GM19238 (cell line): ENCODE measurements at regions not wholly inside any gene's neighbourhood (a gene's known extent, or its start where the extent isn't known, plus 50 kb on each side); places are given as distances from the start of the nearest gene placed in this dataset.
"Not testable (repeated sequence)": the region's sequence is repeated elsewhere in the genome, so short reads cannot be mapped to it uniquely, and the experiment has no call there.

Experiments used
- DNase-seq: peaks from one replicate; pipeline ENCODE4 v3.0.0; 2011; ENCODE audit warnings: low spot score; ENCODE audit not compliant: insufficient read length

DNA sequence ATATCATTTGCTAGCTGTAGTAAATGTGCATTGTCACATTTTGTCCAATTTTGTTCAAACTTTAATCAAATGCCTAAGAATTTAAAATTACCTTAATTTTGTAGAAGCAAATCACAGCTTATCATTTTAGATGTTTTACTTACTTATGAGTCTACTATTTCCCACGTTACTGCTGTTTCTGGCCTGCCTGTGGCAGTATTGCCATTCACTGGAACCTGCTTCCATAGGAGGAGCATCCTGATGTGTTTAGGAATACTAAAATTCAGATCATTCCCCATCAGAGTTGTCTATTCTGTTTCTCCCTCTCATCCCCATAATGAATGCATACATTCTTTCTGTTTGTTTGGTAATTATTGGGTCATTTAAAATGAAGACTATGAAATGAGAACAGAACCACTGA lies 119.5 kb upstream of the SNRPN start:
- DNase-seq: no peak

- DNase-seq: no peak
Measured at GRCh38 chr15:24848050-24848449, 106.7 kb upstream of the SNRPN start.

- no peak for DNase-seq
Measured at GRCh38 chr15:24856397-24857390, 98.1 kb upstream of the SNRPN start.

- no peak for DNase-seq
Measured at GRCh38 chr15:24857763-24858162, 97.0 kb upstream of the SNRPN start.

GRCh38 chr15:24858183-24858582 lies 96.6 kb upstream of the SNRPN start:
- not testable (repeated sequence) for DNase-seq

DNA sequence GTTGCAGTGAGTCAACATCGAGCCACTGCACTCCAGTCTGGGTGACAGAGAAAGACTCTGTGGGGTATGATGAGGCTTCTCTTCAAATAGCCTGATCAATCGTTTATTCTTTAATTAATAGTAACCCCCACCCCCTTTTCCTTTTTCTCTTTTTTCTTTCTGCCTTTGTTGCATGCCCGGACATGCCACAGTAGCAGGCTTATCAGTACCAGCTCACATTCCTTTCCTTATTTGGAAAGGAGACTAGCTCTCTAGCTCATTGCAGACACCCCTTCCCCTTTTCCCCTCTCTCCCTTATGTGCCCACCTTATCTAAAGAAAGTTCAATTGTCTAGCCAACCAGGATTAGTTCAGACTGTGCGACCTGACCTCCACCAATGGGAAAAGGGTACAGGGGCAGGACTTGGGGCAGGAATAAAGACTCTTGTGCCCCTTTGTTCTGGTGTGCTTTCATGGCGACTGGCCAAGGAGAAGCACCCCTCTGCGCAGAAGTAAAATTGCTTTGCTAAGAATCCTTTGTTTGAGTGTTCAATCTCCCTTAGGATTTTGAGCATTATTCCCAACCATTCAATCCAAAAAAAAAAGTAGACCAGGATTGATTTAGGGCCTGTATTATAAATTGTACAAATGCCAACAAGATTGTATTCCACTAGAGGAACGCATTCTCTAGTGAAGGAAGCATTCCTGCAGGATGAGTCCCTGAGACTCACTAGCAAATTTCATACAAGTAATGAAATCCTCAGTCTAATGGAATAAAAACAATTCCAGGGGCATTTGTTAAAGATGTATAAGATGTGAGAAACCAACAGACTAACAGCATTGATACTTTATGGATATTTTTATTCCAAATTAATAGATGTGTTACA lies 95.8 kb upstream of the SNRPN start:
- no peak for DNase-seq

GRCh38 chr15:24861014-24861690 lies 93.6 kb upstream of the SNRPN start:
- DNase-seq: no peak

DNA sequence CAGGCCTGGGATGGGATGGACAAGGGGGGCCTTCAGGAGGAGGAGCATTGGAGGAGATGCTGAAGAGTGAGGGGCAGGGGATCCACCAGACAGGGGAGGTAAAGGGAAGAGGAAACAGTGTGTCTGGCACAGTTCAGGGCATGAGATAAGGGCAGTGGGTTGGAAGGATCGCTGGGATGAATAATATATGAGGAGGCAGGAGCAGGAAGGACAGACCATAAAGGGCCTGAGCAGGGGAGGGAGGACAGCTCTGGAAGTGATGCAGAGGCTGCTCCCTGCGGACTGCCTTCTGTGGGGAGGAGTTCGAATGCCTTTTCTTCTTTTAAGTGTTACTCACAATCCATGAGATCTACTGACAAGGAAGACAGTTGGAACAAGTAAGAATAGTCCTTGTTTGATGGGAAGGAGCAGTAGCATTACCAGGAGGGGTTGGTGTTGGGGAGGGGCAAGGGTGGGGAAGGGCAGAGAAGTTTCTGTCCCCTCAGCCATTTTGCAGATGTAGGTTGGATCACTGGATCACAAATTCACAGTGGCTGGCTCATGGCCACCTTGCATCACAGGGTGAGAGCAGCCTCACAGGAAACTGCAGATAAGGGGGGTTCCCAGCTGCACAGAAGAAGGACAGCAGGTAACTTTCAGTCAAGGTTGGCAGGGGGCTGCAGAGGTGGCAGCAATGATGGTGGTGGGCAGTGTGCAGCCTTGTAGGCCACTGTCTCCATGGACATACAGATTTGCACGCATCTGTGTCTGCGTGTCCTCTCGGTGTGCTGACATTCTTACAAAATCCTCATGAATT lies 91.9 kb upstream of the SNRPN start:
- DNase-seq: no peak

- no peak for DNase-seq
Measured at GRCh38 chr15:24865303-24865702, 89.5 kb upstream of the SNRPN start.

GRCh38 chr15:24877174-24877573 lies 77.6 kb upstream of the SNRPN start:
- DNase-seq: no peak

DNA sequence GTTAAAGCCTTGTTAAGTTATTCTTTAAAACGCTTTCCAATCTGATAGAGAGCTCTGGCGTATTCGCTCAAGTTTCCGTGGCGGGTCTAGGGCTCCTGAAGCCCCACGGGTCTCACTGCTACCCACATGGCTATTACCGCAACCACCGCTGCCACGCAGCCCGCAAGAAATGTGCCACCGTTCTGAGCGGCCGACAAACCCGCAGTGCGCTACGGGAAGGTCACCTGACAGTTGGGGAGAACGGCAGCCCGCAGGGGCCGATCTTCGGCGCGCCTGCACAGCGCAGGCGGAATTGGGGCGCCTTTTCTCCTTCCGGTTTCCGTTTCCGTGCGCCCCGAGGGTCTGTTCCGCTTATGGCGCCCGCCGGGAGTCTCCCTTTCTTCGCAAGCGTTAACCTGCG lies 76.6 kb upstream of the SNRPN start:
- DNase-seq: no peak

DNA sequence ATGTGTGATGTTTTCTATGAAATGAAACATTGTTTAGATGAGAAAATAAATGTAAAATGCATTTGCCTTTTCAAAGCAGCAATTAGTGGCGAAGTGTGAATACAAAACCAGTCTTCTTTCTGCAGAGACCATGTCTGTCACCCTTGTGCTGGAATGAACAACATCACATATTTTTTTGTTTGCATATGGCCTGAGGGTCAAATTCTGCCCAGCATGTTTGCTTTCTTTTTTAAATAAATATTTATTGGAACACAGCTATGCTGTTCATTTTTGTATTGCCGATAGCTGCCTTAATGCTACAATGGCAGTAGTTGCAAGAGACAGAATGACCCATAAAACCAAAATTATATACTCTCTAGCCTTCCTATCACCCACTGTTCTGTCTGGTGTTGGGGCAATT lies 75.3 kb upstream of the SNRPN start:
- DNase-seq: no peak

DNA sequence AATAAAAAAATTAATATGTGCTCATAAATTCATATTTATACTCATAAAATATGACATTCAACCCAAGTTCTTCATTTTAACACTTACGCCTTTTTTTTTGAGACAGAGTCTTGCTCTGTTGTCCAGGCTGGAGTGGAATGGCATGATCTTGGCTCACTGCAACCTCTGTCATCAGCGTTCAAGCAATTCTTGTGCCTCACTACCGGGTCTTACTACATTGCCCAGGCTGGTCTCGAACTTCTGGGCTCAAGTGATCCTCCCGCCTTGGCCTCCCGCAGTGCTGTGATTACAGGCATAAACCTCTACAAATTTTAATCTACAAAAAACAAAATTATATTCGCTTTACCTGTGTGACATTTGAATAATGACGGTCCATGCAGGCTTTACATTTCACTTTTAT lies 74.1 kb upstream of the SNRPN start:
- DNase-seq: no peak

DNA sequence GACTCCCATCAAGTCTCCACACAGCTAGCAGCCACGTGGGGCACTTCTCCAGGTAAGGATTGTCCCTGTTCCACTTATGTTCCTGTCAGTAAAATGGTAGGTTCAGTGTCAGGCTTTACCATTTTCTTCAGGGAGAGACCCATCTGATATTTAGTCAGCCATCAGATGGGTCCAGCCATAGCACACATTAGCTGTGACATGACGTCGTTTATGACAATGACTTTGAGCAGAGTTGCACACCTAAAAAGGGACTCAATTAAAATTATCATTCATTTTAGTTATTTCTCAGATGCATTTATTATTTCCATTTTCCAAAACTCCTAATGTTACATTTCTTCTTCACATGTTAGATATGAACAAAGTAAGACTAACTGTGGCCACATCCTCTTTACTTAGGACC lies 68.2 kb upstream of the SNRPN start:
- no peak for DNase-seq

GRCh38 chr15:24898715-24899272 lies 56.0 kb upstream of the SNRPN start:
- no peak for DNase-seq

- no peak for DNase-seq
Measured at GRCh38 chr15:24899367-24899766, 55.4 kb upstream of the SNRPN start.

GRCh38 chr15:24899795-24900194 lies 55.0 kb upstream of the SNRPN start:
- DNase-seq: no peak

DNA sequence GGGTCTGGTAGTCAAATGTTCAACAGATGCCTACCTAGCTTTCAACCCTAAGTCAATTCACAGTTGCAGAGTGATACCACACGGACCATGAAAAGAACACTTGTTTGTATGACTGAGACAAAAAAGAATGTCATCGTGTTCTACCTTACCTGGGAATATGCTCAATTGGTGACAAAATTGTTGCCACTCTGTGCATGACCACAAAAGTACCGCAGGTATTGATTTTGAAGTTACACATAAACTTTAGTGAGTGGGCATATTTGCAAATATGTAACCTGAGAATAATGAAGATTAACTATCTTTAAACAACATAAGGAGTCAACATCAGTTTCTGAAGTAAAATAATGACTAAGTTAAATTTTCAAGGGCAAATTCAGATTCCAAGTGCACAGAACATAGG lies 53.4 kb upstream of the SNRPN start:
- DNase-seq: no peak
